A673 (cell line): ENCODE measurements at regions not wholly inside any gene's neighbourhood (a gene's known extent, or its start where the extent isn't known, plus 50 kb on each side); places are given as distances from the start of the nearest gene placed in this dataset.

ENCODE experiments used
- CTCF ChIP-seq: fragments of 300-800, 200-600 bp; sonication (generic); conservative IDR thresholded peaks from 2 replicates; pipeline ENCODE4 v1.5.1; 2017; ENCODE audit warnings: low read depth, mild to moderate bottlenecking, antibody characterized with exemption, low read length, moderate library complexity, mixed read lengths
- EZH2 ChIP-seq: fragments of 200-600 bp; sonication (generic); IDR thresholded peaks from 2 replicates; pipeline ENCODE4 v1.6.1; 2017; ENCODE audit warnings: borderline replicate concordance, low read depth, mild to moderate bottlenecking, mixed read lengths, antibody characterized with exemption, low read length; ENCODE audit not compliant: poor library complexity, severe bottlenecking

- TF ChIP-seq CTCF (no peak), EZH2 (no peak)
Observed at GRCh38 chr21:15472108-15473040, 257.4 kb upstream of the USP25 start.
